ENCODE measurements at regions not wholly inside any gene's neighbourhood (a gene's known extent, or its start where the extent isn't known, plus 50 kb on each side); places are given as distances from the start of the nearest gene placed in this dataset.

DNA sequence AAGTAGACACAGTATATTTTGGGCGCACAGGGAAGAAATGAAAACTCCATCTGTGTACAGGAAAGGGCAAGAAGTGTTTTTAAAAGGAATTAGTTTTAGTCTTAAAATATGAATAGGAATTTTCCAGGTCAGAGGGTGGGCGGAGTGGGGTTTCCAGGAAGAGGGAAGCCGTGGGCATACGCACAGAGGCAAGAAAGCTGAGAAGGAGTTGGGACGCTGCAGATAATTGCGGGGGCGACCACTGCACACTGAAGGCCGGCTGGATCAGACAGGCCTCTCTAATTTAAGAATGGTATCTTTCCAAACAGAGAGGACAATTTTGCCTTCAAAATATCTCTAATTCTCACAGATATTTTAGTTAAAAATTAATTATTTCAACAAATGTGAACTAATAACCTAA is 189.1 kb upstream of the INHBA start:
- TF ChIP-seq, protein P1, sequence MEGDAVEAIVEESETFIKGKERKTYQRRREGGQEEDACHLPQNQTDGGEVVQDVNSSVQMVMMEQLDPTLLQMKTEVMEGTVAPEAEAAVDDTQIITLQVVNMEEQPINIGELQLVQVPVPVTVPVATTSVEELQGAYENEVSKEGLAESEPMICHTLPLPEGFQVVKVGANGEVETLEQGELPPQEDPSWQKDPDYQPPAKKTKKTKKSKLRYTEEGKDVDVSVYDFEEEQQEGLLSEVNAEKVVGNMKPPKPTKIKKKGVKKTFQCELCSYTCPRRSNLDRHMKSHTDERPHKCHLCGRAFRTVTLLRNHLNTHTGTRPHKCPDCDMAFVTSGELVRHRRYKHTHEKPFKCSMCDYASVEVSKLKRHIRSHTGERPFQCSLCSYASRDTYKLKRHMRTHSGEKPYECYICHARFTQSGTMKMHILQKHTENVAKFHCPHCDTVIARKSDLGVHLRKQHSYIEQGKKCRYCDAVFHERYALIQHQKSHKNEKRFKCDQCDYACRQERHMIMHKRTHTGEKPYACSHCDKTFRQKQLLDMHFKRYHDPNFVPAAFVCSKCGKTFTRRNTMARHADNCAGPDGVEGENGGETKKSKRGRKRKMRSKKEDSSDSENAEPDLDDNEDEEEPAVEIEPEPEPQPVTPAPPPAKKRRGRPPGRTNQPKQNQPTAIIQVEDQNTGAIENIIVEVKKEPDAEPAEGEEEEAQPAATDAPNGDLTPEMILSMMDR (conservative IDR thresholded peaks at IDR 0.05; ENCODE audit: low read depth, low read length): no peak

DNA sequence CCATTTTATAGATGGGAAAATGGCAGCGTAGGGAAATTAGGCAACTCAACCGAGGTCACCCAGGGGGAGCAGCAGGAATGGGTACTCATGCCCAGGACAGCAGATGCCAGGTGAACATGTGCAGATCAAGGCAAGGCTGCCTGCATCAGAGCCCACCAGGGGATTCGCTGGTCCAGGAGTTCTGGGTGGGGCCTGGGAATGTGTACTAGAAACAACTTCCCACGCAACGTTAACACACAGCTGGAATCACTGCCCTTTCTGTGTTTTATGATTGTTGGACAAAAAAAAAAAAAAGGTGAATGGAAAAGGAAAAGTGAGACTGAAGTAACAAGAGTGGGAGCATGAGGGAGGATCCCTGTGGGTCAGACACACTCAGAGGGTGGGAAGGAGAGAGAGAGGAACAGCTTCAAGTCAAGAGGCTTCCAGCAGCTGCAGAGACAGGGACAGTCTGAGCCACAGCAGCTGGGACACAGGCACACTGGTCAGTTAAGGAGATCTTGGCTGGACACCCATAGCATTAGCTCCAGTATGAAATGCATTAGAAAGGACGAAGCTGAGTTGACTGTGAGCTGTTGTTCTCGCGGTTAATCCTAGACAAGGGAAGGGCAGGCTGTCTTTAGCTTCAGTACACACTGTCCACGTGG is 187.9 kb upstream of the INHBA start:
- no peak overlapping the region for H3K4me3 ChIP-seq (ENCODE audit: low read length)
- TF ChIP-seq, protein P1 (conservative IDR thresholded peaks at IDR 0.05; ENCODE audit: low read depth, low read length): no peak
- DNase-seq (ENCODE audit: low read depth): no peak

More for the DNA sequence above, 189.1 kb upstream of the INHBA start:
- H3K4me3 ChIP-seq (ENCODE audit: low read length): no peak overlapping the region
- no peak for DNase-seq (ENCODE audit: low read depth)

DNA sequence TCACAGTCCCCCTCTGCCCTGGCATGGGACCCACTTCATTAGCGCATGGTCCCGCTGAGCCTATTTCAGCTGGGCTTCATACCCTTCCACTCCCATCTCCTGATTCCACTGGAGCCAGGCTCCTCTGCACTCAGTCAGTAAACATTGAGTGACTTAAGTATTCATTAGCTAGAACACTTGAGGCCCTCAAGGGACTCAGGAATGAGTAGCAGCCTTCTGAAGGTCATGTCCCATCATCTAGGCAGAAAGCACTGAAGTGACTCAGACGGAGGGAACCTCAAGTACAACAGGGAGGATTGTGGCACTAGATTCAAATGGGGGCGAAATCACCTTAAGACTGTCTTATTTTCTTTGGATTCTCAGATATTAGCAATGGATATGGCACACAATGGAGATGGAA is 186.6 kb upstream of the INHBA start:
- TF ChIP-seq, protein P1 (conservative IDR thresholded peaks at IDR 0.05; ENCODE audit: low read depth, low read length): no peak
- no peak for DNase-seq (ENCODE audit: low read depth)
- no peak overlapping the region for H3K4me3 ChIP-seq (ENCODE audit: low read length)

- no peak for DNase-seq (ENCODE audit: low read depth)
- TF ChIP-seq, protein P1 (conservative IDR thresholded peaks at IDR 0.05; ENCODE audit: low read depth, low read length): no peak
- no peak overlapping the region for H3K4me3 ChIP-seq (ENCODE audit: low read length)
These were observed 186.2 kb upstream of the INHBA start for GRCh38 chr7:41889040-41889439.

- DNase-seq (ENCODE audit: low read depth): no peak
- no peak overlapping the region for H3K4me3 ChIP-seq (ENCODE audit: low read length)
- TF ChIP-seq, protein P1 (conservative IDR thresholded peaks at IDR 0.05; ENCODE audit: low read depth, low read length): no peak
These were observed 184.5 kb upstream of the INHBA start for GRCh38 chr7:41887416-41887815.

- TF ChIP-seq, protein P1 (conservative IDR thresholded peaks at IDR 0.05; ENCODE audit: low read depth, low read length): peak; percentile 21
These were observed 184.0 kb upstream of the INHBA start for GRCh38 chr7:41886901-41887311.

DNA sequence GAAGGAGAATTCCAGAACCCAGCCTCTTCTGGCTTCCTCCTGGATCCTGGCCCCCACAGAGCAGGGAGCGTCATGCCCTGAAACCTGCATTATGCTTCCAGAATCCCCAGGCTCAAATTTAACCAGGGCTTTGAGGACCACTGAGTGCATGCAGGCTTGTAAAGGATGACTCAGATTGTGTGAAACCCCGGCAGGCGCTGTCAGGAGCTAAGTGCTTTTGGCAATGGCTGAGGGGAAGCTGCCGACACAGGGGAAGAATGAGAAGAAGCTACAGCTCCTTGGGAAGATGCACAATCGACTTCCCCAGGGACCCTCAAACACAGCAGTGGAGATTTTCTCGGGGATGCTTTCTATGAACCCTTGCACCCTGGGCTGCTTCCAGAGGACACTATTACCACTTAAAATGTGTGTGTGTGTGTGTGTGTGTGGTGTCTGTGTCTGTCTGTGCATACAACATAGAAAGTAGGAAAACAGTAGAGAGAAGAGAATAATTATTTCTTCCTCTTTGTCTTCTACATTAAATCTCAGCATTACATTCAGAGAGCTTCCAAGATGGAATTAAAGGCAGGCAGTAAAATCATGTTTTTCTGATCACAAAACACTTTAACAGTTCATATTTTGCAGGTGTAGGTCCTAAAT is 183.5 kb upstream of the INHBA start:
- no peak overlapping the region for H3K4me3 ChIP-seq (ENCODE audit: low read length)
- TF ChIP-seq, protein P1 (conservative IDR thresholded peaks at IDR 0.05; ENCODE audit: low read depth, low read length): no peak
- no peak for DNase-seq (ENCODE audit: low read depth)

More at GRCh38 chr7:41886901-41887311, 184.0 kb upstream of the INHBA start:
- no peak for DNase-seq (ENCODE audit: low read depth)
- H3K4me3 ChIP-seq (ENCODE audit: low read length): no peak overlapping the region
